Osteoblast (primary cell): ENCODE measurements at regions not wholly inside any gene's neighbourhood (a gene's known extent, or its start where the extent isn't known, plus 50 kb on each side); places are given as distances from the start of the nearest gene placed in this dataset.

Experiments used
- DNase-seq: peaks from one replicate; pipeline ENCODE4 v3.0.0; 2011; ENCODE audit warnings: low spot score, mixed read lengths; ENCODE audit not compliant: insufficient read length; ENCODE audit errors: missing footprints
- H2AFZ ChIP-seq: 2 replicates; pipeline ENCODE4 v1.6.0; 2011; ENCODE audit warnings: mild to moderate bottlenecking, low read length
- H3K27ac ChIP-seq: 2 replicates; pipeline ENCODE4 v1.5.1; 2011; ENCODE audit warnings: mild to moderate bottlenecking, low read depth, low read length, moderate library complexity
- H3K27me3 ChIP-seq: 2 replicates; pipeline ENCODE4 v1.6.0; 2012; ENCODE audit warnings: mild to moderate bottlenecking, control low read depth, inconsistent platforms, low read length, moderate library complexity; ENCODE audit not compliant: insufficient read depth
- H3K36me3 ChIP-seq: 2 replicates; pipeline ENCODE4 v1.5.1; 2011; ENCODE audit warnings: mild to moderate bottlenecking, low read length, control low read depth, moderate library complexity; ENCODE audit not compliant: insufficient read depth
- H3K4me1 ChIP-seq: 2 replicates; pipeline ENCODE4 v1.5.1; 2011; ENCODE audit warnings: mild to moderate bottlenecking, low read length, control low read depth, moderate library complexity; ENCODE audit not compliant: insufficient read depth
- H3K4me2 ChIP-seq: 2 replicates; pipeline ENCODE4 v1.6.0; 2011; ENCODE audit warnings: mild to moderate bottlenecking, low read length; ENCODE audit not compliant: insufficient read depth
- H3K4me3 ChIP-seq: fragments of 200-600 bp; sonication (generic); 3 replicates; pipeline ENCODE4 v1.5.1; 2012; ENCODE audit warnings: mild to moderate bottlenecking, low read length, inconsistent platforms; ENCODE audit not compliant: insufficient read depth
- H3K79me2 ChIP-seq: 2 replicates; pipeline ENCODE4 v1.6.0; 2012; ENCODE audit warnings: mild to moderate bottlenecking, low read length, control low read depth, inconsistent platforms; ENCODE audit not compliant: insufficient read depth
- H3K9me3 ChIP-seq: 2 replicates; pipeline ENCODE4 v1.5.1; 2011; ENCODE audit warnings: low read depth, low read length, control low read depth
- H4K20me1 ChIP-seq: 2 replicates; pipeline ENCODE4 v1.6.0; 2012; ENCODE audit warnings: mild to moderate bottlenecking, low read length, control low read depth; ENCODE audit not compliant: insufficient read depth
- TF ChIP-seq, protein P1 (sequence below): IDR thresholded peaks from 2 replicates; pipeline ENCODE4 v1.5.1; 2011; ENCODE audit warnings: mild to moderate bottlenecking, low read depth, low read length, moderate library complexity; ENCODE audit errors: extremely low read depth

DNA sequence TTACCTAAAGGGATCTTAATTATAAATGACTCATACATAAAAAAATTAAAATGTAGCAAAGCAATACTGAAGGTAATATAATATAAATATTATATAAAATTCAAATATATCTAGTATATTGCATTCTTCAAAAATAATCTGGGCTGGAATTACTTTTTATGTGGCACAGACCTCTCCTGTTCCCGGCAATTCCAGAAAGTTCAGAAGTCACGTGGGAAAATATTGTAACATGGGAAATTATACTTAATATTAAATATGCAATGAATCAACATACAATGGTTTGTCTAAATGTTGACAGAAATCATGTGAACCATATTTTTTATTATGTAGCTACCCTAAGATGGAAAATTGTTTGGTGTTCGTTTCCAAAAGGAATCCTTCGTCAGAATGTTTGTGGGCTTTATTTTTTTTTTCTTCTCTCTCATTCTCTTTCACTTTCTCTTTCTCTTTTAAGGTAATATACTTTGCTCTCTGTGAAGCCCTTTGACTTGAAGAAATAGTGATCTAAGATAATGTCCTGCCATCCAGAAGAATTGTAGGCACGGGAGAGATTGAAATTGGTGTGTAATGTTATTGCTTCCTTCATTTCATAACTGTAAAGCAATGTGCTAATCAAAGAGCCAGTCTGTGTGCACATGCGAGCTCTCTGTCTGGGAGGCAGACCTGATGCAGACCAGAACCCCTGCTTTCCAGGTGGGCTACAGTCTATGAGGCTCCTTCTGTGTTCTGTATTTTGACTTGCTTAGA lies 559.4 kb downstream of the NR2F2 start:
- Histone ChIP-seq H3K4me1 (no peaks in the 10 kb centered on the region), H3K4me2 (peak overlapping the region; percentile 60), H4K20me1 (no peaks in the 10 kb centered on the region), H2AFZ (no peak overlapping the region), H3K36me3 (no peaks in the 10 kb centered on the region), H3K9me3 (no peaks in the 10 kb centered on the region), H3K4me3 (peak overlapping the region; percentile 34), H3K27ac (no peak overlapping the region), H3K79me2 (no peaks in the 10 kb centered on the region), H3K27me3 (no peaks in the 10 kb centered on the region)
- no peak for DNase-seq
- TF ChIP-seq, protein P1, sequence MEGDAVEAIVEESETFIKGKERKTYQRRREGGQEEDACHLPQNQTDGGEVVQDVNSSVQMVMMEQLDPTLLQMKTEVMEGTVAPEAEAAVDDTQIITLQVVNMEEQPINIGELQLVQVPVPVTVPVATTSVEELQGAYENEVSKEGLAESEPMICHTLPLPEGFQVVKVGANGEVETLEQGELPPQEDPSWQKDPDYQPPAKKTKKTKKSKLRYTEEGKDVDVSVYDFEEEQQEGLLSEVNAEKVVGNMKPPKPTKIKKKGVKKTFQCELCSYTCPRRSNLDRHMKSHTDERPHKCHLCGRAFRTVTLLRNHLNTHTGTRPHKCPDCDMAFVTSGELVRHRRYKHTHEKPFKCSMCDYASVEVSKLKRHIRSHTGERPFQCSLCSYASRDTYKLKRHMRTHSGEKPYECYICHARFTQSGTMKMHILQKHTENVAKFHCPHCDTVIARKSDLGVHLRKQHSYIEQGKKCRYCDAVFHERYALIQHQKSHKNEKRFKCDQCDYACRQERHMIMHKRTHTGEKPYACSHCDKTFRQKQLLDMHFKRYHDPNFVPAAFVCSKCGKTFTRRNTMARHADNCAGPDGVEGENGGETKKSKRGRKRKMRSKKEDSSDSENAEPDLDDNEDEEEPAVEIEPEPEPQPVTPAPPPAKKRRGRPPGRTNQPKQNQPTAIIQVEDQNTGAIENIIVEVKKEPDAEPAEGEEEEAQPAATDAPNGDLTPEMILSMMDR = no peak

DNA sequence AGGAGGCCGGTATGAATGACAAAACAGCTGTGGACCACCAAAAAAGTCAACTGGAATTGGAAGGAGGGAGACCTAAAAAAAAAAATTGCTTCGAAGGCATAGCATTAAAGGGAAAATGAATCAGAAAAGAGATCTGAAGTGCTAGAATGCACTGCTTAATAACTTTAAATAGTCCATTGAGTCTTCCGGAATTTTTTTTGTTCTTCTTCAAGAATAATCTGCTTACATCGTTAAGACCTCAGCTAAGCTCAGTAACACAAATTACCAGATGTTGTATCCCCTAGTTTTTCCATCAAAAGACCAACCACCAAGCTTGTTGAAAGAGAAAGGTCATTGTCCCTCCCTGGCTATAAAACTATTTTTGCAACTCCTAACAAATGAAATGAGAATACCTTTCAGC lies 560.5 kb downstream of the NR2F2 start:
- Histone ChIP-seq H4K20me1 (no peaks in the 10 kb centered on the region), H3K36me3 (no peaks in the 10 kb centered on the region), H3K79me2 (no peaks in the 10 kb centered on the region), H2AFZ (no peak overlapping the region), H3K9me3 (no peaks in the 10 kb centered on the region), H3K27me3 (no peaks in the 10 kb centered on the region), H3K4me3 (no peak overlapping the region), H3K27ac (no peak overlapping the region), H3K4me2 (peak overlapping the region; percentile 28), H3K4me1 (no peaks in the 10 kb centered on the region)
- TF ChIP-seq, protein P1 = no peak
- DNase-seq = no peak

DNA sequence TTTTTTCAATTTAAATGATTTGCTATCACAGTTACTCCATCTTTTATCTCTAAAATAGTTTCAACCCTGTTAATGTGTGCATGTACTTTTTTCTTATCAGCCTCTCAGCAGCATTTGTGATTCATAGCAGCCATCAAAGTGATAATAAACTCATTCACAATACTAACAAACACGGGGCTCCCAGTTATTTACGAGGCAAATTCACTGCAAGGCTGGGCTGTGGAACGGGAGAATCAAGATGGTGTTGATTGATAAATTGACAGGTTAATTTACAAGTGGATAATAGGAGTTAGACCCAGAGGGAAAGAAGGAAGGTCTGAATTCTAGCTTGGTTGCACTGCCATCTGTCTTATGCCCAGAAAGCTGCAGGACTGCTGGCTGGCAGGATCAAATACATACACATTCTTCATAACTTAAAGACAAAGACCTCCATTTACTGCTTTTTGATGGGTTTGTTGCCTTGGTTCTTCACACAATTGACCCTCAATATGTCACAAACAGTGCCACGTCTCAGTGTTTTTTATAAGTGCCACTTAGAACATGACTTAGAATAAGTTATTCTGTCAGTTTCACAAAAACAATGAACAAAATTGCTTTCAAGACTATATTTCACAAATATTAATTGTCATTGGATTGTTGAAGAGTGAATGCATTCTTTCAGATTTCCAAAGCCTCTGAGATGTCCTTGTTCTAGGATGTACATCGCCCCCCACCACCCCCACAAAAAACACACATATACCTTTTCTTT lies 562.8 kb downstream of the NR2F2 start:
- H2AFZ ChIP-seq = no peak overlapping the region
- TF ChIP-seq, protein P1 = peak; percentile 15
- no peaks in the 10 kb centered on the region for H3K27me3 ChIP-seq
- H3K4me1 ChIP-seq = no peaks in the 10 kb centered on the region
- no peaks in the 10 kb centered on the region for H3K79me2 ChIP-seq
- H3K36me3 ChIP-seq = no peaks in the 10 kb centered on the region
- H3K4me3 ChIP-seq = no peak overlapping the region
- no peaks in the 10 kb centered on the region for H4K20me1 ChIP-seq
- no peaks in the 10 kb centered on the region for H3K9me3 ChIP-seq
- DNase-seq = no peak
- no peak overlapping the region for H3K4me2 ChIP-seq
- H3K27ac ChIP-seq = no peak overlapping the region

DNA sequence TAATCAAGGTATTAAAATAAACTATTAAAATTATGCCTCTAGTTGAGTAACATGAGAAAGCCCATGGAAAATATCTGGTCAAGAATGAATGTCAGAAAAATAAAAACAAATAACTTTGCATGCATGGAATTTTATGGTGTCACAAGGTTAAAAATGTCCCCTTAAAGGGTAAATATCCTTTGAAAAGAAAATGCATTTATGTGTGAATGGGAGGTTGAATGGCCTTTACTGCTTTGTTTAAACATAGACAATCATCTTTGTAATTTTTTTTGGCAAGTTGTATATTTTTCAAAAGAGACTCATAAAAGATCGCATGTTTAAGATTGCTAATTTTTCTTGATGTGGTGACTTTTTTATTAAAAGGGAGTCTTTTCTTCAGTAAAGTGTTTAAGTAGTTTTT lies 564.2 kb downstream of the NR2F2 start:
- H2AFZ ChIP-seq = no peak overlapping the region
- no peak overlapping the region for H3K4me2 ChIP-seq
- H3K4me3 ChIP-seq = no peak overlapping the region
- no peak for DNase-seq
- no peak overlapping the region for H3K27ac ChIP-seq
- no peaks in the 10 kb centered on the region for H3K4me1 ChIP-seq
- no peaks in the 10 kb centered on the region for H3K9me3 ChIP-seq
- TF ChIP-seq, protein P1 = no peak
- no peaks in the 10 kb centered on the region for H3K79me2 ChIP-seq
- no peaks in the 10 kb centered on the region for H3K27me3 ChIP-seq
- no peaks in the 10 kb centered on the region for H3K36me3 ChIP-seq
- no peaks in the 10 kb centered on the region for H4K20me1 ChIP-seq
